NCI-H1105 treated with DMSO at 0.1 percent for 48 hours (cell line): ENCODE measurements at regions not wholly inside any gene's neighbourhood (a gene's known extent, or its start where the extent isn't known, plus 50 kb on each side); places are given as distances from the start of the nearest gene placed in this dataset.

Source experiments
- DNase-seq: peaks from one replicate; lab custom pipeline; 2025; lab: John Stamatoyannopoulos, UW

DNA sequence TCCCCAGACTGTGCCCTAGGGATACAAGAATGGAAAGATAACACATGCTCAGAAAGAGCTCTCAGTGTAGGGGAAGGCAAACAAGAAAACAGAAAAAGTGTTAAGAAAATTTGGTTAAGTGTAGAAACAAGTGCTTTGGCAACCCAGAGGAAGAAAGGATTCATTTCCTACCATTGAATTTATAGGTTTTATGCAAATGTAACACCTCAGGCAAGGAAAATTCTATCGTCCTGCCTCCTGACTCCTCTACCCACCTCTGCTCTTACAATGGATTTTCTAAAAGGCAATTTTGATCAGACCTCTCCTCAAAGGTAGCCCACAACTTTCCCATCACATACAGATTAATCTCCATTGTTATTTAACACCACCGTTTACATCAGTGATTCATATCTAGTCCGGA lies 298.7 kb downstream of the RFC3 start:
- DNase-seq = no peak

DNA sequence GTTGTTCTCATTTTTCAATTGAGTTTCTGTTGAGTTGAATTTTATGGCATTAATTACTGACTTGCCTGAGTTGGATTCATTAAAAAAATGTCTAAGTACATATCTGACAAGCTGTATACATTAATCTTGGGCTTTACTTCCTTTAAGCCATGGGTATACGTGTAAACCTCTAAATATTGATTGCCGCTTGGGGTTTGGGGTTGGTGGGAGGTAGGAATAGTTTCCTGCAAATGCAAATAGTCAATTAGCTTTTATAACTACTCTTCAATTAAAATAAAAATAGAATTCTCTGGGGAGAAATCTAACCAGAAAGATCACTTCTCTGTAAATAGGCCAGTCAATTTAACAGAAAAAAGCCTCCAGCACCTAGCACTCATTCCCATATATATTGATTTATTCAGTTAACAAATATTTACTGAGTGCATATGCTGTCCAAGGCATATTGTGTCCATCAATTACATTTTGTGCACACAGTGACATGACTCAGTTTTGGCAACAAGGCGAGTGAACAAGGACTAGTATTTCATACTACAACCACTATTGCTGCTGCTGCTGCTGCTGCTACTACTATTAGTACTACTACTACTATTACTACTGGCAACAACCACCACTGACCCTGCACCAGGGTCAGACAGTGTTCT lies 306.8 kb downstream of the RFC3 start:
- DNase-seq = peak; percentile 62

DNA sequence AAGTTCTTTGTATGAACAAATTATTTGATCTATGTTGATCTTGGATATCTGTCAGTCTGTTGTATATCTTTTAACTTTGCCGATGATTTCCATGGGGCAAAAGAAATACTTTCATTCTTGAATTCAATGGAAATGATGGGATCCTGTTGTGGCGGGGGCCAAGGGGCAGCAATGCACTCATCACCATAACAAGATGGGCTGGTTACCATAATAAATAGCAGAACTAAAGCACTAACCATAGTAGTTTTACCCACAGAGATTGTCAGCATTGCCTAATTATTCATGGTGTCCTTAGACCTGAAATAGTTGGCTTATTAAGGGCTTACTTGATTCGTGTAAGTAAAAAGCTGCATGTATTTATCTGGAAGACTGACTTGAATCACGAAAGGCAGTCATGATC lies 309.6 kb downstream of the RFC3 start:
- DNase-seq = no peak

DNA sequence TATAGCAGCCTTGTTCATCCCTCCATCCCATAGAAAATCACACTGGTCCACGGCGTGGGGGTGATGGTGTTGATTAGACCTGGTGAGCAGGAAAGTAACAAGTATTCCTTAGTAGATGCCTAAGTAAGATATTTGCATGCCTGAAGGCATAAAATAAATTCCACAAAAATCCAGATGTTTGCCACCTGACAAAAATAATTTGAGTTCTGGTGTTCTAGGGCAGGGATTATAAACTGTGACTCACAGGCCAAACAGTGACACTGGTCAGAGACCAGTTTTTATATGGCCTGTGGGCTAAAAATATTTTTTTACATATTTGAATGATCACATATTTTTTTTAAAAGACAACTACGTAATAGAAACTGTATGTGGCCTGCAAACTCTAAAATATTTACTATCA lies 310.7 kb downstream of the RFC3 start:
- no peak for DNase-seq

DNA sequence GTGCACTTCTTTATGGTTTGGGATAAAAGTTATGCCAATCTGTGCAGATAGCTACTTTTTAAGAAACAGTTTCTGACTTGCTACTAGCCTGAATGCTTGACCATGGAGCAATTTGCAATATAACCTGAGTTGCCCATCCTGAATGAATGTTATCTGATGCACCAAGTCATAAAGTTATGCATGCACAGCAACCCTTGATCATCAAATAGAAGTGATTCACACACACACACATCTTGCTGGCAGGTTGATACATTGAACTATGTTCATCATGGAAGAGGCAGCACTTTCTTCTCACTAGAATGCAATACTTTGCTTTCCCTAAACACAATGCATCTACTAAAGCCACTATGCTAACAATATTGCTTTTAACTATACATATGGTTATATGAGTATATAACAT lies 311.5 kb downstream of the RFC3 start:
- DNase-seq = no peak

DNA sequence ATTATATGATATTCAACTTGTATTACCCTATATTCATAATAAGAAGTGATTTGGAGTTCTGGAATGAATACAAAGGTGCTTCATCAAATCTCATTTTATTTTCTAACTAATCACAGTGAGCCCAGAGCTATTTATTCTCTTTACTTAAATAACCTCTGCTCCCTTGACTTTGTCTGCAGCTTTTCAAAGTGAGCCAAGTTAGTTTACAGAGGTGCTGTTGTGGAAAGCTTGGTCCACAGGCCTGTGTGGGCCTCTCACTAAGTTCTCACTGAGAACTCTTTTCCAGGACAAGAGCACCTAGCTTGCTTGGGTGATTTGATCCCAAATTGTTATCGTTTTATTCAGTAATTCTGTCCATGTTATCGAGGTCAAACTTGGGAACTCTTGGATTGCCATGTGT lies 319.3 kb downstream of the RFC3 start:
- DNase-seq = no peak

DNA sequence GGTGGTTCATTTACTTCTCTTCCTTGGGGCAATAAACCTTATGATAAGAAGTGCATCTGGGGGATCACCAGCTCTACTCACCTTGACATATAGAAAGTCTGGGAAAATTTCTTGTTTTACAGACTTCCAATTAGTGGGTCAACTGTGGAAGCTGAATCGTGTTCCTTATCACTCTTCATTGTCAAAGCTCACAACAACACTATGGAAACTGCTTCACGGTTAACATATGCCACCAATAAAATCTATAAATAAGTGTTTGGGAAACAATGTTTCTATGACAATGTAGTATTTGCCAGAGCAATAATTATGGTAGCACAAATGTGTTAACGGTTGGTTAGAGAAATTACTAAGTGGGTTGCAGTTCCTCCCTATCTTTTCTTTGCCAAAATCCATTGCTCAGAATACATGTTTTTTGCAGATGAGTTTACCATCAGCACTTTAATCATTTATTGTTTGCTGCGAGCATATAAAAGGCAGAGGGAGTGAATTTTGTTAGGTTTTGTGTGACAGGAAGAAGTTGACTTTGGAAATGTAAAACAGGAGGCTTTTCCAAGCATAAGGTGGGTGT lies 321.8 kb downstream of the RFC3 start:
- no peak for DNase-seq

DNA sequence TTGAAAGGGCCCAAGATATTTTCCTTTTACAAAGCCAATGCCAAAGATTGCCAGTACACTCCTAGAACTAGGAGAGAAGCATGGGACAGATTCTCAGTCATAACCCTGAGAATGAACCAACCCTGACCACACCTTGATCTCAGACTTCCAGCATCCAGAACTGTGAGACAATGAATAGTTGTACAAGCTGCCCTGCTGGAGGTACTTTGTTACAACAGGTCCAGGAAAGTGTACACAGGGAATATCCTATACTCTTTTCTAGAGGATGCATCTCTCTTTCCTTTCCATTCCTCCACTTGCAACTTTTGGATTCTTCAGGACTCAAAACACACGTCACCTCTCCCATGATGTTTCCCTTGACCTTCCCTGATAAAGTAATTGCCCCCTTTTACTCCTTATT lies 325.7 kb downstream of the RFC3 start:
- DNase-seq = no peak

DNA sequence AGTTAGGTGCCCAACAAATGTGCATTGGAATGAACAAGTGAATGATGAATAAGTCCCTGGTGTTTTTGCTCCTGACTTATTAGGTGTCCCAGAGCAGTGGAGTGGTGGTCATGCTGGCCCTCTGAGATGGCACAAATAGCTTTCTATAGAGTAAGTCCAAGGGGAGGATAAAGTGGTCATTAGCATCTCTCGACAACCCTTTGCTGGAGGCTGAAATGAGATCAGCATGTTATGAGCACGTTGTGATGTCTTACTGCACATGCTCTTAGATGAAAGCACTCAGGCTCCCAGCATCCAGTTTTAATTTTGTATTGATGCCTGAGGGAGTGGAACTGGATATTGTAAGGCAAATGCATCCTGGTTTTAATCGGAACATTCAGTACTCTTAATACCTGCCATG lies 326.2 kb downstream of the RFC3 start:
- no peak for DNase-seq

- no peak for DNase-seq
These were observed 327.1 kb downstream of the RFC3 start for GRCh38 chr13:34145061-34145460.

DNA sequence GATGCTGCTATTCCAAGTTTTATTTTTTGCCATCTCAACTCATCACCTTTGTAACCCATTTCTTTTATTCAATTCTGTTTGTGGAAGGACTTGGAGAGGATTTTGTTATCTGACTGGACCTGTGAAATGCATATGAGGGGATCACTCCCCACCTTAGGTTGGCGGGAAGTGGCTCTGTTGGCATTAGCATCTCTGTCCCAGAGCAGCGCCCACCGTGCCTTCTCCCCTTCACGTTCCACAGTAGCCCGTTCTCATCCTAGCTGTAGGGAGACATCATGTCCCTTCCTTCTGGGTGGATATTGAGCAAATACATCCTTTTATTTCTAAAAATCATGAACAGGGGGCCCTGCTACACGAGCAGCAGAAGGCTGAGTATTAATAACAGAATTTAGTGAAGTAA lies 330.4 kb downstream of the RFC3 start:
- DNase-seq = no peak

DNA sequence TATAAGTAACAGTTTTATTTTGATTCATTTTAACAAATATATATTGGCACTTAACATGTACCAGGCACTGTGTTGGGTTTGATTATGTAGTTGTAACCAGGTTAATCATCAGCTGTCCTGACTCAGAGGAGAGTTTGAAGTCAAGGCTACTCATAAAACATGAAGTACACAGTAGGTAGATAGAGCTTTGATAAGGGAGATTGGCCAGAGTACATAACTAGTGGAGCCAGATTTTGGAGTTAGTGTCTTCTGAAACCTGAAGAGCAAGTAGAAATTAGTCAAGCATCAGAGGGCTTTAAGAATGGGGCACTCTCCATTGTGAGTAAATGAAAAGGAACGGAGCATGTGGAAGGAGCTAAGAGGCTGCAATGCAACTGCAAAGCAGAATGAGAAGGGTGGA lies 333.9 kb downstream of the RFC3 start:
- DNase-seq = no peak

DNA sequence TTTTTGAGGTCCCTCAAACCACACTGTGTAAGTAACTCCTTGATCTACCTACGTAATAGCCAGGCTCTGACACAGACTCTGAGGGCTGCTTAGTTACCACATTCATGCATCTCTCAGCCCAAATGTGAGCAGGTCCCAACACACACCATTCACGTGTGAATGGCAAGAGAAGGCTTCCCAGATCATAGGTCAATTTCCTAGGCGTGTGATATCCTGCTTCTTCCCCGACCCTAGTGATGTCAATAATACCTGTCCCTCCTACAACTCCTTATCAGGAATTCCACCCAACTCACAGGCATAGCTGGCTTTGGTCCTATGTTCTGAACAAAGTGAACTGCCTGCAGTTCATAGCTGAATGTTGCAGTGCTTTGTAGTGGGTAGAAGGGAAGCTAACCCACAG lies 334.5 kb downstream of the RFC3 start:
- DNase-seq = no peak

- no peak for DNase-seq
These were observed 335.0 kb downstream of the RFC3 start for GRCh38 chr13:34152996-34153395.

DNA sequence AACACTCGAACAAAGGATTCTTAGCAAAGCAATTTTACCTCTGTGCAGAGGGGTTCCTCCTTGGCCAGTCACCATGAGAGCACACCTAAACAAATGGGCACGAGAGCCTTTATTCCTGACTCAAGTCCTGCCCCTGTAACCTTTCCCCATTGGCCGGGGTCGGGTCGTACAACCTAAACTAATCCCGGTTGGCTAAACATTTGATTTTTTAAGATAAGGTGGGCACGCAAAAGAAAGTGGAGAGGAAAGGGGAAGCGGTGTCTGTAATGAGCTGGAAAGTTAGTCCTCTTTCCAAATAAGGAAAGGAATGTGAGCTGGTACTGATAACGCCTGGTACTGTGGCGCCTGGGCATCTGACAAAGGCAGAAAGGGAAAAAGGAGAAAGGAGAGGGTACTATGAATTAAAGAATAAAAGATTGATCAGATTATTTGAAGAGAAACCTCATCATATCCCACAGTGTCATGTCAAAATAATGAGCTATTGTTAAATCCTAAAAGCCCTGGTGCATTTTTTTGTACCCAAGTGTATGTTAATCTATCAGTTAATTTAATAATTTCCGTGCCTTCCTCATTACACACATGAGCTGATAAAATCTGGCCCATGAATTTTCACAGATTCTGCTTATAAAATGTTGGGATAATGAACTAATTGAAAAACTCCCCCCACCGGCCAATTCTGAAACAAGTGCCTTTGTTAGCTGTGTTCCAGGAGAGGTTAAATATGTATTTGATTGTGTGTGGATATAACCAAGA lies 335.7 kb downstream of the RFC3 start:
- DNase-seq = no peak

- no peak for DNase-seq
These were observed 338.1 kb downstream of the RFC3 start for GRCh38 chr13:34155931-34156607.

DNA sequence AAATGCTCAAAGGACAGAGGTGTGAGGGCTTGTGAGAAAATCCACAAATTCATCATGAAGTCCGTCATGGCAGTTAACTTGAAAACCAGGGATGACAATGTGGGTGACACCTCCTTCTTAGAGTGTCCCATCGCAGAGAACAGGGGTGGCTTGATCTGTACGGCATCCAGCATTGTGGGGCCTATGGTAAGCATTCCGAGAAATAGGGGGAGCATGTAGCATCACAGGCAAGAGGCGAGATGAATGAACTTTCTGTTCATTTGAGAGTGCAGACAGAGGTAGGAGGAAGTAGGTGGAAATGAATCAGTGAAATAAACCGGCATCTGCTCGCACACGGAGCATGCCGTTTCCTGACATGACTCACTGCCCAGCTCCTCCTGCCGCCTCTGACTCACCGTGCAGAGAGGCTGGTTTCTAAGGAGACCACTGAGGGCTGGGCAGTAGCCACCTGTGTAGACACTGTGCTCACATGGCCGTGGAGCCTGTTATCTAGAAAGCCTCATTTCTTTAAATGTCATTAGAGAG lies 339.0 kb downstream of the RFC3 start:
- DNase-seq = no peak

DNA sequence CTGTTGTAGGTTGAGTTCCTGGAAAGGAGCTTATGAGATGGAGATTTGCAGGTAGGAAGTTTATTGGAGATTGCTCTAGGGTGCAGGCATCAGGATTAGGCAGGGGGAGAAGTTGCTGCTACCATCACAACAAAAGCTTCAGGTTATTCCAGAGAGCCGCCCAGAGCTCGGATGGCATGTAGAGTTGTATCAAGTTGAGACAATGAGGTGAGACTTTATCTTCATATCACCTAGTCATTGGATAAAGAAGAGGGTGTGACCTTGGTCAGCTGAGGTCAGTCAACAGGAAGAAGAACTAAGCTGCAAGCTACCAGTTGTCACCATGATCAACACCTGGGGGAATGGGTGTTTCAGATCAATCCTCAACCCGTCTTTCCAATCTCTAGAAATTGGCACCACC lies 342.0 kb downstream of the RFC3 start:
- no peak for DNase-seq

- no peak for DNase-seq
These were observed 344.1 kb downstream of the RFC3 start for GRCh38 chr13:34161931-34162543.

- no peak for DNase-seq
These were observed 344.6 kb downstream of the RFC3 start for GRCh38 chr13:34162544-34162933.

DNA sequence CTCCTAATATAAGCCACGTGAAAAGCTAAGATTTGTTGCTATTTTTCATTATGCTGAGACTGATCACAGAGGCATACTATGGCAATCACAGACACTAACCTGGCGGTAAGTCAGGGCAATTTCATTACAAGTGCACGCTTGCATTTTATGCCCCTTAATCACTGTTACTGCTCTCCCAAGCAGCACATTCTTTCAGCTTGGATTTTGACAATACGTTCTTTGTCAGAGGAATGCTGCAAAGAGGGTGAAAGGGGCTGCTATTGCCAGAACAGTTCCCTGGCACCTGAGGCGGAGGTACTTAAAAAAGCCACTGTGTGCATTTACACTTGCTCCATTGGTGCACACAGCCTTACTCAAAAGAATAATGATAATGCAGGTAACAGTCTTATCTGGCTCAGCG lies 346.6 kb downstream of the RFC3 start:
- DNase-seq = no peak

- no peak for DNase-seq
These were observed 347.2 kb downstream of the RFC3 start for GRCh38 chr13:34165158-34165557.
